Epidermal melanocyte (primary cell): ENCODE measurements at regions not wholly inside any gene's neighbourhood (a gene's known extent, or its start where the extent isn't known, plus 50 kb on each side); places are given as distances from the start of the nearest gene placed in this dataset.
"Not testable (repeated sequence)": the region's sequence is repeated elsewhere in the genome, so short reads cannot be mapped to it uniquely, and the experiment has no call there.

Source experiments
- DNase-seq: peaks from one replicate; pipeline ENCODE4 v3.0.0; 2011; ENCODE audit warnings: low spot score; ENCODE audit not compliant: insufficient read length

DNA sequence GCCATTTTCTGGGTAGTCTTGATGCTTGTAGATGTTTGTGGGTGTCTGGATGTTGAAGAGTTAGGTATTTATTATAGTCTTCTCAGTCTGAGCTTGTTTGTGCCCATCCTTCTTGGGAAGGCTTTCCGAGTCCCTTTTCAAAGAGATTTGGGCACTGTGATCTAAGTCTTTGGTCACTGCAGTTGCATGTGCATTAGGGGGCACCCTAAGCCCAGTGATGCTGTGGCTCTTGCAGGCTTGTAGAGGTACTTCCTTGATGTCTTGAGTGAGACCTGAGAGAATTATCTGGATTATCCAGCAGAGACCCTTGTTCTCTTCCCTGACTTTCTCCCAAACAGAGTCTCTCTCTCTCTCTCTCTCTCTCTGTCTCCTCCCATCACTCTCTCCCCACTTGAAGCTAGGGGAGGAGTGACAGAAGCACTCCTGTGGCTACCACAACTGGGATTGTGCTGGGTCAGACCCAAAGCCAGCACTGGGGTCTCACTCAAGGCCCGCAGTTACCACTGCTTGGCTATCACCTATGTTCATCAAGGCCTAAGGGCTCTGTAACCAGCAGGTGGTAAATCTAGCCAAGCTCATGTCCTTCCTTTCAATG lies 68.5 kb downstream of the TMCO5A start:
- peak; percentile 20 for DNase-seq

DNA sequence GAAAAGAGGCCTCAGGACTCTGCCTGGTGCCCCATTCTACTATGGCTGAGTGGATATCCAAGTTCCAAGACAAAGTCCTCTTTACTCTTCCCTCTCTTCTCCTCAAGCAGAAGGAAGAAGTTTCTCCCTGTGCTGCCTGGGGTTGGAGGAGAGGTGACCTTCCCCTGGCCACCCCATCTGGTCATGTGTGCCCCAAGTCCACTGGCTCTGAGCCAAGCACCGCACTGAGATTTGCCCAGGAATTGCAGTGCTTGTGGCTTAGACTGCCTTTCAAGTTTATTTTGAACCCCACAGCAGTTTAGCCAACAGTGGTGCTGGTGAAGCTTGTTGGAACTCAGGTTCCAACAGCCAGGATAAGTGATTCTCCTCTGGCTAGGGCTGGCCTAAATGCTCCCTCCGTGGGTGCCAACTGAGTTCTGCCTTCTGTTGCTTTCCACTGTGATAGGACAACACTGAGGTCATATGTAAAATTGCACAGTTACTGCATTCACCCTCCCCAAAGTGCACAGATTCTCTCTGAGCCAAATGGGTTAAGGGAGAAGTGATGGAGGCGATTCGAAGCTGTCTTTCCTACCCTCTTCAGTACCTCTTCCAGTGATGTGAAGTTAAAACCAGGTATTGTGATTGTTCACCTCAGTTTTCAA lies 69.9 kb downstream of the TMCO5A start:
- no peak for DNase-seq

DNA sequence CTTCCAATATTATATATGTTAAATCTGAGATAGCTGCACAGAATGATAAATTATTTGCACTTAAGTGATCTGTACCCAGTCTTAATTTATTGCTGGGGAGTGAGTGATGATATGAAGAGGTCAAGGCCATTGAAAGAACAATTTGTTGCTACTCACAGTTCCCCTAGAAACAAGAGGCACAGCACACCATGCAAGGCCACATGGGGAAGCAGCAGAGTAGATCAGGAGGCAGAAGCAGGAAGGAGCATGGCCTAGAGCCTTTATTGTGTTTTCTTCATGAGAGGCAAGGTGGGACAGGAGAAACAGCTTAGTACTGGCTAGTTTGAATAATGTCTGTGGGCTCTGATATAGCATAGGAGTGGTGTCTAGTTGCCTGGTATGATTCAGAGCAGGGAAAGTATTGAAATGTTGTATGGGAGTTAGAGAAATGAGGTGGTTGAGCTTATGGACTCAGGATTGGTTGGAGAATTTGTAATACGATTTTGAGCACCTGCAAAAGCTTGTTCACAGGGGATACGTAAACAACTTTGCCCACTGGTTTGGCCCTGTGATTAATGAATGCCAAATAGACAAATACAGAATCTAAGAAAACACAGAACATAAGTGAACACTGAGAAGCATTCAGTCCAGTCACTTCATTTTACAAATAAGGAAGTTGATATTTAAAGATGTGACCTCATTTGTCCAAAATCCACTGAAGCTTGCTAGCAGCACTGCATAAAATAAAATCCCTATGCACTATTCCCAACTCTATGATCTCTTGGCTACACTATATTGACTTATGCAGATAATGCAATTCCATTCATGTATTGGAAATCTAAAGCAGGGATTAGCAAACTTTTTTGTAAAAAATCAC lies 71.7 kb downstream of the TMCO5A start:
- DNase-seq: no peak

DNA sequence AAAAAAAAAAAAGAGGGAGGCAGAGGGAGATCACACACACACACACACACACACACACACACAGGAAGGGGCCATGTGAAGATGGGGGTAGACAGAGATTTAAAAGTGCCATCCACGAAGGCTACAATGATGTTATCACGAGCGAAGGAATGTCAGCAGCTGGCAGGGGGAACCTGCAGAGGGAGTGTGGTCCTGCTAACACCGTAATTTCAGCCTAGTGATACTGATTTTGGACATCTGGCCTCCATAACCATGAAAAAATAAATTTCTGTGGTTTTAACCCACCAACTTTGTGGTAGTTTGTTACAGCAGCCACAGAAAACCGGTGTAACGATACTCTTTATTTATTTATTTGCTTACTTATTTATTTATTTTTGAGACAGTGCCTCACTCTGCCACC lies 76.0 kb downstream of the TMCO5A start:
- no peak for DNase-seq

DNA sequence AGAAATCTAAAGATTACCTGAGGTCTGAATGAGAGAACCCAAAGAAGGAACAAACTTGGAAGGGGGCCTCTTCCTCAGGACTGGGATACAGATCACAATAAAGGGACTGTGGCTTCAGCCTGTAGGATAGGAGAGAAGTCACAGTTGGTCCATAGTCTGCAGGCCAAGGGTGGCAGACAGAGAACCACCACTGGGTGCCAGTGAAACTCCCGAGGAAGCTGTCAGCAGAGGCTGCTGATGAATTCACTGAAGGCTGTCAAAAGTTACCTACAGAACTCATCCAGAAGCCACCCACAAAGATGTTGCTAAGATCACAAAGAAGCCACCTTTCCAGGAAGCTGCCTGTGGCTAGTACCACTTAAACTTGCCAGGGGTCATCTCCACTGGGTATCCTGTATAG lies 78.5 kb downstream of the TMCO5A start:
- DNase-seq: no peak

DNA sequence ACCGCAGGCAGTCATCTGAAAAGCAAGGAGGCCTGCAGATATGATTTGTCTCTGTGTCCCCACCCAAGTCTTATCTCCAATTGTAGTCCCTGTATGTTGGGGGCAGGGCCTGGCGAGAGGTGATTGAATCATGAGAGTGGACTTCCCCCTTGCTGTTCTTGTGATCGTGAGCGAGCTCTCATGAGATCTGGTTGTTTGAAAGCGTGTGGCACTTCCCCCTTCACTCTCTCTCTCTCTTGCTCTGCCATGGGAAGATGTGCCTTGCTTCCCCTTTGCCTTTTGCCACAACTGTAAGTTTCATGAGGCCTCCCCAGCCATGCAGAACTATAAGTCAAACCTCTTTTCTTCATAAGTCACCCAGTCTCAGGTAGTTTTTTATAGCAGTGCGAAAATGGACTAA lies 83.3 kb downstream of the TMCO5A start:
- no peak for DNase-seq

DNA sequence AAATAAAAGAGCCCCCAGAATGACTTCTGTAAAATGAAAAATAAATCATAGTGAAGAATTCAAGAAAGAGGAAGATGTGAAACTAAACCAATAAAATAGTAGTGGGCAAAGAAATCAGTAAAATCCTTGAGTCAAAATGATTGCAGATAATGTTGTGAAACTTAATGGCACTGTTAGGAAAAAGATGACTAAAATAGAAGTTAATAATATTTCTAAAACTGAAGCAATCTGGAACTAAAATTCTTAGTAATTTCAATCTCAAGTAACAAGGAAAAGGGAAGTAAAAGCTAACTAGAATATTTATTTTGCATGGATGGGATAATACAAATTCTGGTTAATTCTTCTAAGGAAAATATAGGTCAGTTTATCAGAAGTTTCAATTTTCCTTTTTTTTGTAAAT lies 84.6 kb downstream of the TMCO5A start:
- no peak for DNase-seq

DNA sequence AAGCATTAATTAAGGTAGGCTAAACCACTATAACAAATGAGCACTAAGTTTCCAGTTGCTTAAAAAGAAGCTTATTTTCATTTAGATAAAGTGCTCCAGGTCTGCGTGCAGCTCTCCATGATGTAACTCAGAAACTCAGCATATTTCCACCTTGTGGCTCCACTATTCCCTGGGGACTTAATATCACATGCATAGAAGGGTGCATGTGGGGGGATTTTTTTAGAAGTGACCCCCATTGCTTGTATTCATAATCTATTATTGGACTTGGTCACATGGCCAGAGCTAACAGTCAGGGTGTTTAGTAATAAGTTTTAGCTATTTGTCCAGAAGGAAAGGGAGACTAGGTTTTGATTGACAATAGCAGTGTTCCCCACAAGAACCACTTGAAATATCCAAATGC lies 86.8 kb downstream of the TMCO5A start:
- DNase-seq: no peak

DNA sequence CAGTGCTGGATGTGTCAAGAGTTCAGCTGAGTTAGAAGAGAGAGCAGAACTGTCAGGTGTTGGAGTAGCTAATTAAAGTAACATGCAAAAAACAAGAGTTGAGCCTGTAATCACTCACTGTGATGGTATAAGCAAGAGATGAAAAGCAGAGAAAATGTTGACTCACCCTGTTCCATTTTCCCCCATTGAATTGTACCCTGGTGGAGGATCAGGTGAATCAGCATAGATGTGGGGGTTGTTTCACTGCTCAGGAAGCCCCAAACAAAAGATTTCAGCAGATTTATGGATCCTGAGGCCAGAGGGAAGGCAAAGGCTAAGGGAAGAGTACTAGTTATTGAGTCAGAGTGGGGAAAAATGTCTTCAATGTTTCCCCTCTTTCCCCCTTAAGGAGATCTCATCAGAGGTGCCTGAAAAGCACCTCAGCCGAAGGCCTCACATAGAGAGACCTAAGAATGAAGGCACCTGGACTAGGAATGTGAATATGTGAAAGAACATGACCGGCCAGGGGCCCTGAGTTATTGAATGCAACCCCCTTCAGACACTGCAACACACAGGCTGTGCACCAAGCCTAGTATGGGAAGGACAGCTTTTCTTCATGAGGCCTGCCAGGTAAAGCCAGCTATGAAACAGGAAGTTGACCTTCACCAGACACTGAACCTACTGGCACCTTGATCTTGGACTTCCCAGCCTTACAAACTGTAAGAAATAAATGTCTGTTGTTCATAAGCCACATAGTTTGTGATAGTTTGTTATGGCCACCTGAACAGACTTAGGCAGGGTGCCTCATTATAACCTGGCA lies 90.1 kb downstream of the TMCO5A start:
- DNase-seq: no peak

DNA sequence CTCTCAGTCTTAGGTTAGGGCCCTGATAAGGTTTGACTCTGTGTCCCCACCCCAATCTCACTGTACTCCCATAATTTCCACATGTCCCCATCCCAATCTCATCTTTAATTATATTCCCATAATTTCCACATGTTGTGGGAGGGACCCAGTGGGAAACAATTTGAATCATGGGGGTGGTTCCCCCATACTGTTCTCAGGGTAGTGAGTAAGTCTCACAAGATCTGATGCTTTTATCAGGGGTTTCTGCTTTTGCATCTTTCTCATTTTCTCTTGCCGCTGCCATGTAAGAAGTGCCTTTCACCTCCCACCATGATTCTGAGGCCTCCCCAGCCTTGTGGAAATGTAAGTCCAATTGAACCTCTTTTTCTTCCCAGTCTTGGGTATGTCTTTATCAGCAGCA lies 91.2 kb downstream of the TMCO5A start:
- DNase-seq: not testable (repeated sequence)

DNA sequence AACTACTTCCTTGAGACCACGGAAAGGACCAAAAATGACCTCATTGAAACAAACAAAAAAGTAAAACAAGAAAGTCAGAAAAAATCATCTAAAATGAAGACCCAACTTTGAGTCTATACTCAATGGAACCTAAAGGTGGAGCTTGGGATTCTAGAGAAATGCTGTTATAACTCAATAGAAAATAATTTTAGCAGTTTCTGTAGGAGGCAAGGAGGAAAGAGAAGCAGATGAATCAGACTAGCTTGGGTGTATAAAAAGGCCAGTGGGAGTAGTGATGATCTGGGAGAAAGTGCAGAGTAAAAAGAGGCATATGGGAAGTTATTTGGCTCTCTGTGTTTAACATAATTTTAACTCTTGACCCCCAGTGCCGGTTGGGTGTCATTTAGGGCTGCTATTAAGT lies 94.4 kb downstream of the TMCO5A start:
- DNase-seq: no peak

DNA sequence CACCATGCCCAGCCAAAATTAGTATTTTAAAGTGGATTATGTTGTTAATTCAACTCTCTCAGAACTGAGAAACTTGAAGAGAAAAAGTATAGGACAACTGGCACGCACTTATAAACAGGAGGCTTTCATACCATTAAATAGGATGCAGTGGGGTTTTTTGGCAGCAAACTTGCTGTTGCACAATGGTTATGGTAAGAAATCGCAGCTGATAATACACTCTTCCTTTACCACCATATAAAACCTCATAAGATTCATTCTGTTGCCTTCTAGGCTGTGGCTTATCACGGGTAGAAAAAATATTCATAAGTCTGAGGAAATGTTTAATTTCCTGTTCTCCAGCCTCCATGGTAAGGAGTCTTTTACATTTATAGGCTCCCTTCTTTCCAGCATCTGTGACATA lies 95.3 kb downstream of the TMCO5A start:
- no peak for DNase-seq

DNA sequence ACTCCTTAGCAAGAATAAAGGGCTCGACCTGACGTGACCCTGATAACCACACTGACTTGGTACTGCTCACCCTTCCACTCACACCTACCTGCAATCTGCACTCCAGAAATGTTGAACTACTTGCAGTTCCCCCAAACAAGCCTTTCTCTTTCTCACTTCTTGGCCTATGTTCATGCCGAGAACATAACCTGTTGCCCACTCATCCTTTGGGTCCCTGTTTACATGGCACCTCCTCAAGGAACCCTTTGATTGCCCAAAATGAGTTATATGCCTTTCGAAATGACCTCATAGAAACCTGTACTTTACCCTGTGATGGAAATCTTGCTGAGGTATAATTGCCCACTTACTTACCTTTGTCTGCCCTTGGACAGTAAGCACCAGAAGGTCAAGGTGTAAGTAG lies 96.2 kb downstream of the TMCO5A start:
- DNase-seq: no peak

DNA sequence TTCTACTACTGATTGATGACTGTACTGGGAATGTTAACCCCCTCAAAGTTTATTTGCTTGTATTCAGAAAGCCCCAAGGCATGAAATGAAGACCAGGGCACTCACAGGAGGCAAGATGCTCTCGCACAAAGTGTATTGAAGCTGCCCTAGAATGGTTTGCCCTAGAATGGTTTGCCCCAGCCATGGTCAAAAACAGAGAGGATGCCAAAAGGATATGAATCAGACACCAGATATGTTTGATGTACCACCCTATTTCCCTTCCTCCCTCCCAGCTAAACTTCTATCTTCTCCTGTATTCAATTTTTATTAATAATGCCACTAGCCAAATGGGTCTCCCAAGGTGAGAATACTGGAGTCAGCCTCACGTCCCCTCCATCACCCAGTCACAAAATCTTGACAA lies 101.3 kb downstream of the TMCO5A start:
- no peak for DNase-seq

DNA sequence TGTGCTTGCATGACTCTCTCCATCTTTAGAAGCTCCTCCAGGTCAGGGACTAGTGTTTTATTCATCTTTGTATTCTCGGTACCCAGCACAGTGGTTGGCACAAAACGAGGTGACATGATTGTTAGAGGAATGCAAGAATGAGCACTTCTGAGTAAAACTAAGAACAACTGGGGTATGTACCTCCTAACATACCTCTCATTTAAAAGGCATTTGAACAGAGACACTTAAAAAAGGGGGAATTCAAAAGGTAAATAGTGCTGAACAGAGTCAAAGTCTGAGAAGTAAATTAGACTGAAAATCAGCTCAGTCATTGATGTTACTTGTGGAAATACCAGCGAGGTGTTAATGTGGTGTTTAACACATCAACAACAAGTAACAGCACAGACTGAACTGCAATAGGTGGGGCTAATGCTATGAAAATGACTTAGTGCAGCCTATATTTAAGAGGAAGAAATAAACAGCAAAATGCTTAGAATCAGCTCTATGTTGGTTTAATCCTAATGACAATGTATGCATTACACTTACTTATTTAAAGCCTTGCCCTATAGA lies 102.4 kb downstream of the TMCO5A start:
- no peak for DNase-seq

DNA sequence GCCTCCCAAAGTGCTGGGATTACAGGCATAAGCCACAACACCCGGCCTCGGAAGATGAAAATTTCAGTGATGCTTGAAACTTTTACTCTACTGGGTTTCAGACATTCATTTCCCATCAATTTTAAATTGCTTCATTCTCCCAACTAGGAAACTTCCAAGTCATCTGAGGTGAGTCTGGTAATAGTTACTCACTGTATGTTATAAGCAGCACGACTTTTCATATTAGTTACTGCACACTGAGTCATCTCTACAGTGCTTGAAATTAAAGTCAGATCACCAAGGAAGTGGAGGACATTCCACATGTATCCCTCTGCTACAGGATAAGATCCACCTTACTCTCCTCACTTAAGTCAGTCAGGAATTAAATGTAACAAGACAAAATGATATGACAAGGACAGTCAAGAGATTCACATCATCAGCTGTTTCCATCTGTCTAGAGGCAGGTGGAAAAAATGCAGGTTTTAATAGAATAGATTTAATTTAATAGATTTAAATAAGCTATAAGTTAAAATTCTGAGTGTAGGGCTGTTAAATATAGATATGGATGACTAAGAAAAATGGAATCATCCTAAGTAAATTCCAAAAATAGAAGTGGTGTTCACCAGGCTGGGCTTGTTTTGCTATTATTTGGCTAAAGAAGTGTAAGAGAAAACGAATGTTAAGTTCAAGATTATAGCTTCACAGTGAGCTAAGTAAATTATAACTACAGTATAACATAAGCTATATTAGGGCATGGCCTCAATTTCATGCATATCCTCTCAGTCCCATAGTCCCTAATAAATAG lies 104.4 kb downstream of the TMCO5A start:
- DNase-seq: no peak

DNA sequence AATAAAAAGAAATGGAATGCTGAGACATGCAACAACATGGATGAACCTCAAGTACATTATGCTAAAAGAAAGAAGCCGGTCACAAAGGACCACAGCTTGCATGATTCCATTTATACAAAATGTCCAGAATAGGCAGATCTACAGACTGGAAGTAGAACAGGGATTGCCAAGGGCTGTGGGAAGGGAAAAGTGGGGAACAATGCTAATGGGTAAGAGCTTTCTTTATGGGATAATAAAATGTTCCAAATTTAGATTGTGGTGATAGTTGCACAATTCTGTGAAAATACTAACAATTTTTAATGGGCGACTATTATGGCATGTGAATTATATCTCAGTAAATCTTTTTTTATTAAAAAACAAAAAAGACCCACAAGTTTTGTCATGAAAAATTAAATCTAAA lies 106.2 kb downstream of the TMCO5A start:
- DNase-seq: no peak

DNA sequence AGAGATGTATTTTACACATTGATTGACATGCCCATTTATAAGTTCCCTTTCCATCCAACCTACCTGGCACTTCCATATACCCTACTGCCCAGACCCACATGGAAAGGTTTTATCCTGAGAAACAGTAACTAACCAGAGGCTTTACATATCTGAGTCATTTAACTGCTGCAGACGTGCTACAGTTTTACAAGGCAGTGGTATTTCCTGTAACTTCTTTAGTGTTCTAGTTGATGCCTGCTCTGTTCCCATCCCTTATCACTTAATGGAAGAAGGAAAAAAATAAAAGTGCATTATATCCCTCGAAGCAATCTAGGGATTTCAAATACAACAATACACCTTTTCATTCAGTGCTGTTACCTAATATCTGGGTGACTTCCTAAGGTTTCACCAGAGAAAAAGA lies 107.1 kb downstream of the TMCO5A start:
- DNase-seq: no peak

DNA sequence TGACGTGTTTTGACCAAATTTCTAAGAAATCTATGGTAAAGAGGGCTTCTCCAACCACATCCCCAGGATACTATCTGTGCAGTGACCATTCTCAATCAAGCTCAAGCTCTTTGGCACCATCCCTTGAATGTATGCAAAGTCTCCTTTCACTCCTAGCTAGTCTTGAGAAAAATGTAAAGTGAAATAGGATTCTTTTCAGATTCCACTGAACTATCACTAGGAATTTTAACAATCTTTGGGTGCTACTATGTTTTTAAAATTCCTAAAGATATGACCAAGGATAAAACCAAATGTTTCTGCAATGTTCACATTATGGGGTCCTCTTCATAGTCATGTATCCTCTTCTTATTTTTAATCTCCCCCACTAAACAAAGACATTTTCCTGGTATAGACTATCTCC lies 107.8 kb downstream of the TMCO5A start:
- DNase-seq: no peak

DNA sequence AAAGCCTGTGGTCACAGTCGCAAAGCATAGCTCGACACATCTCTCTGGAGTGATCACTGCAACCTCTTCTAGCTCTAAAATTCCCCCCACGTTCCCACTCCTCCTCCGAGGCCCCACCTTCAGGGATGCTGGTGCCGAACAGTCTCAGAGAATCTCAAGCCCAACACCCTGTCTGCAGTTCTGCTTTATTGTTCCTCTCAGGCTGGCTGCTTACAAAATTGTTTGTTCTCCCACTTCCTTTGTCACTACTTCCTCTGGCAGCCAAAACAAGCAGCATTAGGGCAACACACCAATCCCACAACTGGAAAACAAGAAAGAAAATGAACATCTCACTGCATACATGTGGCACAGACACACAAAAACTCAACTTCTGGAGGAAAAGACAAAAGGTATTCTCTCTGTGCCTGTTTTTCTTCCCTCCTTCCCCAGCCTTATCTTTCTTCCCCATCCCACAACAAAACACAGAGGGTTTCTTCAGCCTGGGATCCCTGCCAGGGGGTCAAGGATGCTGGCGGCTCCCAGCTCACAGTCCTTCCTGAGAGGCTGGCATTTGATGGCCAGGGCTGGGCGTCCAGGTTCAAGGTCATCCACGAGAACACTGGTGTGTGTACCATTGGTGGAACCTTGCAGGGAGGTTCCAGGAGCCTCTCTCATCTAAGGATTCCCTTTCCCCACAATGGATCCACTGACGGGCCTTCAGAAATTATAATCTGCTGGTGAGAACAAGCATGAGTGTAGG lies 108.4 kb downstream of the TMCO5A start:
- no peak for DNase-seq
